ENCODE measurements at regions not wholly inside any gene's neighbourhood (a gene's known extent, or its start where the extent isn't known, plus 50 kb on each side); places are given as distances from the start of the nearest gene placed in this dataset.

DNA sequence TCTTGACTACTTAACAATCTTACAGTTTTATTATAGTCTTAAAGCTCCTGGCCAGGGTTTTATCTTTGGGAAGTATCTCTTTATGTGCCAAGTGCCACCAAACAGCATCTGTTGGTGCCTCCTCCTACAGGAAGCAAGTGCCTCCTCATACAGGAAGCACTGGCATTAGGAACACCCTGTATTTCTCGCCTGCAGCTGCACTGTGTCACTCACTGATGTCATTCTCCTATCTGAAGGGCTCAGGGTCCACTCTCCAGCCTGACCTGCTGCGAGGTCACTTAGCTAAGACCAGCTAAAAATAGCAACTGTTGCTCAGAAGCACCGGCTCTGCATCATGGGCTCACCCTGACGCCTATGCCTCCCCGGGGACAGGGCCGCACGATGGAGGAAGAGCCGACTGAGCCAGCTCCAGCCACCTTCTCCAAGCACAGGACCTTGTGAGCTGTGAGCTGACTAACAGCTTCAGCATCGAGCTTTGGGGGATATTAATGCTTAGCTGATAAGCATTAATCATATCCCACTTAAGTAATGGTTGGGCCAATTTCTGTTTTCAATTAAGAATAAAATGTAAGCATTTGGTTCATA is 66.3 kb upstream of the CD93 start:
- TF ChIP-seq, protein P1, sequence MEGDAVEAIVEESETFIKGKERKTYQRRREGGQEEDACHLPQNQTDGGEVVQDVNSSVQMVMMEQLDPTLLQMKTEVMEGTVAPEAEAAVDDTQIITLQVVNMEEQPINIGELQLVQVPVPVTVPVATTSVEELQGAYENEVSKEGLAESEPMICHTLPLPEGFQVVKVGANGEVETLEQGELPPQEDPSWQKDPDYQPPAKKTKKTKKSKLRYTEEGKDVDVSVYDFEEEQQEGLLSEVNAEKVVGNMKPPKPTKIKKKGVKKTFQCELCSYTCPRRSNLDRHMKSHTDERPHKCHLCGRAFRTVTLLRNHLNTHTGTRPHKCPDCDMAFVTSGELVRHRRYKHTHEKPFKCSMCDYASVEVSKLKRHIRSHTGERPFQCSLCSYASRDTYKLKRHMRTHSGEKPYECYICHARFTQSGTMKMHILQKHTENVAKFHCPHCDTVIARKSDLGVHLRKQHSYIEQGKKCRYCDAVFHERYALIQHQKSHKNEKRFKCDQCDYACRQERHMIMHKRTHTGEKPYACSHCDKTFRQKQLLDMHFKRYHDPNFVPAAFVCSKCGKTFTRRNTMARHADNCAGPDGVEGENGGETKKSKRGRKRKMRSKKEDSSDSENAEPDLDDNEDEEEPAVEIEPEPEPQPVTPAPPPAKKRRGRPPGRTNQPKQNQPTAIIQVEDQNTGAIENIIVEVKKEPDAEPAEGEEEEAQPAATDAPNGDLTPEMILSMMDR (conservative IDR thresholded peaks at IDR 0.05 in 1 of 2, IDR thresholded peaks at IDR 0.05 in 1 of 2; ENCODE audit: extremely low read depth in 1 of 2, insufficient read depth in 1 of 2, low read depth in 1 of 2, low read length in 2 of 2) = no peak
- TF ChIP-seq EZH2 (IDR thresholded peaks at IDR 0.05; ENCODE audit: borderline replicate concordance, low read length) = no peak

Data from mammary epithelial cell (primary cell).